PC-9 (cell line): ENCODE measurements at regions not wholly inside any gene's neighbourhood (a gene's known extent, or its start where the extent isn't known, plus 50 kb on each side); places are given as distances from the start of the nearest gene placed in this dataset.

ENCODE experiments used
- BruUV-seq: library from RNA; stranded (reverse); fragments of 400-500 nt; replicated peaks from 2 replicates; lab custom pipeline; 2021; lab: Mats Ljungman, UMichigan
- CTCF ChIA-PET: fragments of 300-600 bp; sonication (Branson Sonifier 250); formaldehyde crosslinking; loops from one replicate; lab custom pipeline; 2022; ENCODE audit warnings: antibody characterized with exemption; lab: Charles Lee
- POLR2A ChIA-PET: fragments of 300-600 bp; sonication (Branson Sonifier 250); formaldehyde crosslinking; loops from one replicate; lab custom pipeline; 2022; ENCODE audit warnings: antibody characterized with exemption; ENCODE audit not compliant: unreplicated experiment; lab: Charles Lee
- DNase-seq, 2 experiments: peaks; one replicate each; pipeline versions ENCODE4 v3.0.0 to v3.0.0-alpha.2; 2015 to 2022; ENCODE audit warnings: mixed read lengths in 1 of 2
- H2AFZ ChIP-seq: fragments of 200-600 bp; sonication (generic); 2 replicates; pipeline ENCODE4 v1.8.1; 2017; ENCODE audit warnings: antibody characterized with exemption
- H3F3A ChIP-seq: fragments of 200-600 bp; sonication (generic); 2 replicates; pipeline ENCODE4 v1.8.1; 2017; ENCODE audit warnings: antibody characterized with exemption, mild to moderate bottlenecking, low read depth; ENCODE audit not compliant: insufficient read depth
- H3K27ac ChIP-seq: fragments of 200-600 bp; sonication (generic); 2 replicates; pipeline ENCODE4 v1.6.1; 2016; ENCODE audit warnings: mixed run types
- H3K27me3 ChIP-seq: fragments of 200-600 bp; sonication (generic); 2 replicates; pipeline ENCODE4 v1.6.1; 2016; ENCODE audit warnings: low read depth, mixed run types; ENCODE audit not compliant: insufficient read depth
- H3K36me3 ChIP-seq: fragments of 200-600 bp; sonication (generic); 2 replicates; pipeline ENCODE4 v1.6.1; 2016; ENCODE audit warnings: low read depth, mixed run types
- H3K4me1 ChIP-seq: fragments of 200-600 bp; sonication (generic); replicated peaks from 2 replicates; pipeline ENCODE4 v1.6.1; 2016; ENCODE audit warnings: mixed run types; ENCODE audit not compliant: insufficient read depth
- H3K4me2 ChIP-seq: fragments of 200-600 bp; sonication (generic); 2 replicates; pipeline ENCODE4 v1.6.1; 2017; ENCODE audit warnings: mixed run types
- H3K4me3 ChIP-seq: fragments of 200-600 bp; sonication (generic); 2 replicates; pipeline ENCODE4 v1.6.1; 2016; ENCODE audit warnings: mixed run types
- H3K79me2 ChIP-seq: fragments of 200-600 bp; sonication (generic); 2 replicates; pipeline ENCODE4 v1.6.1; 2017; ENCODE audit warnings: low read depth, mixed run types
- H3K9me2 ChIP-seq: fragments of 200-600 bp; sonication (generic); 2 replicates; pipeline ENCODE4 v1.8.1; 2017; ENCODE audit warnings: mild to moderate bottlenecking; ENCODE audit not compliant: insufficient read depth
- H3K9me3 ChIP-seq: fragments of 200-600 bp; sonication (generic); 2 replicates; pipeline ENCODE4 v1.8.1; 2016; ENCODE audit warnings: low read depth; ENCODE audit not compliant: insufficient read depth
- H4K20me1 ChIP-seq: fragments of 200-600 bp; sonication (generic); 2 replicates; pipeline ENCODE4 v1.8.1; 2017; ENCODE audit not compliant: insufficient read depth
- EZH2 ChIP-seq: fragments of 200-600 bp; sonication (generic); IDR thresholded peaks from 2 replicates; pipeline ENCODE4 v1.8.0; 2017; ENCODE audit warnings: antibody characterized with exemption, low read depth
- intact Hi-C: fragments of 100-400 bp; cut with micrococcal nuclease; formaldehyde crosslinking; loops from one replicate; pipeline ENCODE4 v1.10.0; 2022; ENCODE audit not compliant: unreplicated experiment
- TF ChIP-seq, protein P1 (sequence below): fragments of 200-600 bp; sonication (generic); conservative IDR thresholded peaks from 2 replicates; pipeline ENCODE4 v1.6.1; 2017; ENCODE audit warnings: mixed run types, antibody characterized with exemption, mild to moderate bottlenecking, moderate library complexity

DNA sequence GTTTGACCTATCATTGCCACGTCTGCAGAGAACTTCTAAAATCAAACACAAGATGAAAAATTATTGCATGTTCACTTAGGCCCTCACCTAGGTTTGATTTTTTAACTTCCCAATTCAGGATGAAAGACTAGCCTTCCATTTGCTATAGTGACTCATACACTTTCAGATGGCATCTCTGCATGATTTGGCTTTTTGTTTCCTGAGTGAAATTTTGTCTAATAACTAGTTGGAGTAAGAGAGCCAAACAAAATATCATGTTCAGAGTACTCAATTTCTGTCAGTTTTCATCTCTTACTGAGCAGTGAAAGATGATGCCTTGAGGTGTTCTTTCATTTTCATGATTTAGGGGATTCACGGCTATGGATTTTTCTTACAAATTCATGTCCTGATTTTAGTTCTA lies 122.9 kb downstream of the NSUN3 start:
- no peak overlapping the region for H2AFZ ChIP-seq
- POLR2A ChIA-PET: no interaction called here
- no peak for DNase-seq

DNA sequence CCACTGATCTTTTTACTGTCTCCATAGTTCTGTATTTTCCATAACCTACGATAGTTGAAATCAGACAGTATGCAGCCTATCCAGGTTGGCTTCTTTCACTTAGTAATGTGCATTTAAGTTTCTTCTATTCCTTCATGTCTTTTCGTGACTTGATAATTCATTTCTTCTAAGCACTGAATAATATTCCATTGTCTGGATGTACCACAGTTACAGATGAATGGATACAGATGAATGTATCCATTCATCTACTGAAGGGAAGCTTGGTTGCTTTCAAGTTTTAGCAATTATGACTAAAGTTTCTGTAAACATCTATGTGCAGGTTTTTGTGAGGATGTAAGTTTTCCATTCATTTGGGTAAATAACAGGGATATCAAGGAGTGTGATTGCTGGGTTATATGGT lies 124.8 kb downstream of the NSUN3 start:
- no peak for TF ChIP-seq EZH2
- TF ChIP-seq, protein P1, sequence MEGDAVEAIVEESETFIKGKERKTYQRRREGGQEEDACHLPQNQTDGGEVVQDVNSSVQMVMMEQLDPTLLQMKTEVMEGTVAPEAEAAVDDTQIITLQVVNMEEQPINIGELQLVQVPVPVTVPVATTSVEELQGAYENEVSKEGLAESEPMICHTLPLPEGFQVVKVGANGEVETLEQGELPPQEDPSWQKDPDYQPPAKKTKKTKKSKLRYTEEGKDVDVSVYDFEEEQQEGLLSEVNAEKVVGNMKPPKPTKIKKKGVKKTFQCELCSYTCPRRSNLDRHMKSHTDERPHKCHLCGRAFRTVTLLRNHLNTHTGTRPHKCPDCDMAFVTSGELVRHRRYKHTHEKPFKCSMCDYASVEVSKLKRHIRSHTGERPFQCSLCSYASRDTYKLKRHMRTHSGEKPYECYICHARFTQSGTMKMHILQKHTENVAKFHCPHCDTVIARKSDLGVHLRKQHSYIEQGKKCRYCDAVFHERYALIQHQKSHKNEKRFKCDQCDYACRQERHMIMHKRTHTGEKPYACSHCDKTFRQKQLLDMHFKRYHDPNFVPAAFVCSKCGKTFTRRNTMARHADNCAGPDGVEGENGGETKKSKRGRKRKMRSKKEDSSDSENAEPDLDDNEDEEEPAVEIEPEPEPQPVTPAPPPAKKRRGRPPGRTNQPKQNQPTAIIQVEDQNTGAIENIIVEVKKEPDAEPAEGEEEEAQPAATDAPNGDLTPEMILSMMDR: no peak
- H3K4me3 ChIP-seq: no peak overlapping the region

More for the DNA sequence above, 122.9 kb downstream of the NSUN3 start:
- no peaks in the 10 kb centered on the region for H3K36me3 ChIP-seq
- no peak overlapping the region for H3K27ac ChIP-seq
- no peaks in the 10 kb centered on the region for H3K79me2 ChIP-seq
- no peaks in the 10 kb centered on the region for H4K20me1 ChIP-seq
- H3F3A ChIP-seq: no peaks in the 10 kb centered on the region
- intact Hi-C loops: no loop called here
- H3K9me2 ChIP-seq: no peaks in the 10 kb centered on the region
- BruUV-seq: no TSS peak
- CTCF ChIA-PET: no interaction called here
- H3K9me3 ChIP-seq: no peaks in the 10 kb centered on the region
- H3K4me1 ChIP-seq: no peaks in the 10 kb centered on the region
- H3K4me3 ChIP-seq: no peak overlapping the region
- no peak for TF ChIP-seq EZH2
- TF ChIP-seq, protein P1: no peak
- H3K4me2 ChIP-seq: no peak overlapping the region
- H3K27me3 ChIP-seq: no peaks in the 10 kb centered on the region

DNA sequence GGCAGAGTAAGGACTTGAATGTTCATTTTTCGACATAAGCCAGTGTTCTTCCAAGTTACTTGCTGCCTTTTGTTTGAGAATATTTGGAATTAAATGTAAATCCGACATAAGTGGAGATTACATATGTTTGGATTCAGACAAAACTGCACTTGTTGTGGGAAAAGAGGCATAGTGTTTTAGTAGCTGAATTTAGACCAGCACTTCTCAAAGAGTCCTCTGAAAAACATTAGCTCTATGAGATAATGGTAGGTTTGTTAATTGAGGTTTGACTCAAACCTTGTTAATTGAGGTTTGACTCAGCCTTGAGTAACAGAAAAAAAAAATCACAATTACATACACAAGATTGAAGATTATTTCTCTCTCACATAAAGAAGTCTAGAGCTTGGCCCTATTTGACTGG lies 132.5 kb downstream of the NSUN3 start:
- intact Hi-C loops: no loop called here
- Histone ChIP-seq H3K4me2 (no peak overlapping the region), H3K4me3 (no peak overlapping the region), H3K9me3 (no peaks in the 10 kb centered on the region), H4K20me1 (no peaks in the 10 kb centered on the region), H3K4me1 (no peaks in the 10 kb centered on the region), H3K27ac (no peak overlapping the region), H3K36me3 (no peaks in the 10 kb centered on the region), H3K9me2 (0 out of 2 replicates have a peak, but pooled peaks cover 3% of the 10 kb centered on the region), H3F3A (no peaks in the 10 kb centered on the region), H3K27me3 (no peaks in the 10 kb centered on the region), H2AFZ (no peak overlapping the region), H3K79me2 (no peaks in the 10 kb centered on the region)
- ChIA-PET CTCF (no interaction called here), POLR2A (no interaction called here)
- no peak for TF ChIP-seq EZH2
- TF ChIP-seq, protein P1: no peak
- no TSS peak for BruUV-seq
- DNase-seq: no peak

More for the DNA sequence above, 124.8 kb downstream of the NSUN3 start:
- Histone ChIP-seq H3K27ac (no peak overlapping the region), H3K36me3 (no peaks in the 10 kb centered on the region), H3K27me3 (no peaks in the 10 kb centered on the region), H3K4me1 (no peaks in the 10 kb centered on the region), H3K79me2 (no peaks in the 10 kb centered on the region), H3F3A (no peaks in the 10 kb centered on the region), H2AFZ (no peak overlapping the region), H3K4me2 (no peak overlapping the region), H3K9me3 (no peaks in the 10 kb centered on the region), H3K9me2 (no peaks in the 10 kb centered on the region), H4K20me1 (no peaks in the 10 kb centered on the region)
- ChIA-PET POLR2A (no interaction called here), CTCF (no interaction called here)
- intact Hi-C loops: no loop called here
- no TSS peak for BruUV-seq
- DNase-seq: no peak
